GM18867 (cell line): ENCODE measurements at regions not wholly inside any gene's neighbourhood (a gene's known extent, or its start where the extent isn't known, plus 50 kb on each side); places are given as distances from the start of the nearest gene placed in this dataset.

ENCODE experiments used
- ATAC-seq: cut with Tn5 transposase; IDR thresholded peaks from one replicate; pipeline ENCODE4 v1.9.1; 2021; ENCODE audit warnings: mild to moderate bottlenecking, moderate library complexity; ENCODE audit not compliant: unreplicated experiment

GRCh38 chr1:96641282-96641681, 80.3 kb upstream of the PTBP2 start:
- ATAC-seq, result no peak

- ATAC-seq, result no peak
These were observed 78.1 kb upstream of the PTBP2 start for GRCh38 chr1:96643519-96643918.

- no peak for ATAC-seq
These were observed 72.3 kb upstream of the PTBP2 start for GRCh38 chr1:96649301-96649700.

- no peak for ATAC-seq
These were observed 70.1 kb upstream of the PTBP2 start for GRCh38 chr1:96651517-96651916.

GRCh38 chr1:96660051-96660450, 61.5 kb upstream of the PTBP2 start:
- ATAC-seq, result no peak

- no peak for ATAC-seq
These were observed 61.1 kb upstream of the PTBP2 start for GRCh38 chr1:96660503-96660902.
